WTC11 (cell line): ENCODE measurements at regions not wholly inside any gene's neighbourhood (a gene's known extent, or its start where the extent isn't known, plus 50 kb on each side); places are given as distances from the start of the nearest gene placed in this dataset.

Experiments
- ATAC-seq: fragments of 200-7000 bp; cut with Tn5 transposase; 2 replicates; pipeline ENCODE4 v1.10.0; 2021; ENCODE audit warnings: mild to moderate bottlenecking, moderate library complexity
- CTCF ChIA-PET: fragments of 300-600 bp; sonication (Branson Sonifier 250); formaldehyde crosslinking; loops from one replicate; lab custom pipeline; 2021; ENCODE audit warnings: antibody characterized with exemption; lab: Charles Lee
- POLR2A ChIA-PET: fragments of 350-600 bp; sonication (Branson Sonifier 250); formaldehyde crosslinking; loops from one replicate; lab custom pipeline; 2021; ENCODE audit warnings: antibody characterized with exemption; lab: Charles Lee
- DNase-seq: peaks from one replicate; pipeline ENCODE4 v3.0.0; 2021; ENCODE audit warnings: low spot score
- H3K27ac Mint-ChIP-seq: 2 replicates; pipeline ENCODE4 v1.8.0; 2021; ENCODE audit warnings: mixed read lengths
- H3K27me3 Mint-ChIP-seq: 2 replicates; pipeline ENCODE4 v1.8.0; 2021; ENCODE audit warnings: low read depth, mild to moderate bottlenecking, moderate library complexity, mixed read lengths
- H3K36me3 Mint-ChIP-seq: 2 replicates; pipeline ENCODE4 v1.8.0; 2021; ENCODE audit warnings: mixed read lengths
- H3K4me1 Mint-ChIP-seq: 2 replicates; pipeline ENCODE4 v1.8.0; 2022; ENCODE audit warnings: mixed read lengths
- H3K4me3 Mint-ChIP-seq: 2 replicates; pipeline ENCODE4 v1.8.0; 2021; ENCODE audit warnings: mild to moderate bottlenecking, moderate library complexity, mixed read lengths
- H3K9me3 Mint-ChIP-seq: 2 replicates; pipeline ENCODE4 v1.8.0; 2021; ENCODE audit warnings: mixed read lengths
- AFF4 ChIP-seq: sonication (generic); formaldehyde crosslinking; IDR thresholded peaks from 2 replicates; pipeline ENCODE4 v1.8.1; 2023; ENCODE audit warnings: mild to moderate bottlenecking, missing genetic modification reagents, borderline replicate concordance
- E2F1 ChIP-seq: sonication (generic); formaldehyde crosslinking; IDR thresholded peaks from 2 replicates; pipeline ENCODE4 v1.8.0; 2022; ENCODE audit warnings: mild to moderate bottlenecking, missing genetic modification reagents
- EMX1 ChIP-seq: fragments of 250-450 bp; sonication (Bioruptor Pico); IDR thresholded peaks from 2 replicates; pipeline ENCODE4 v1.8.0; 2021; ENCODE audit warnings: mild to moderate bottlenecking
- FOXJ3 ChIP-seq: sonication (generic); formaldehyde crosslinking; IDR thresholded peaks from 2 replicates; pipeline ENCODE4 v1.9.0; 2021; ENCODE audit warnings: missing genetic modification reagents, mild to moderate bottlenecking, borderline replicate concordance
- GABPB1 ChIP-seq: sonication (generic); formaldehyde crosslinking; IDR thresholded peaks from 2 replicates; pipeline ENCODE4 v1.8.1; 2023; ENCODE audit warnings: mild to moderate bottlenecking, missing genetic modification reagents
- HMGXB4 ChIP-seq: sonication (generic); formaldehyde crosslinking; IDR thresholded peaks from 2 replicates; pipeline ENCODE4 v1.8.1; 2023; ENCODE audit warnings: mild to moderate bottlenecking, moderate library complexity, missing genetic modification reagents
- KAT7 ChIP-seq: sonication (generic); formaldehyde crosslinking; IDR thresholded peaks from 2 replicates; pipeline ENCODE4 v1.8.1; 2023; ENCODE audit warnings: missing genetic modification reagents, mild to moderate bottlenecking, borderline replicate concordance
- MAX ChIP-seq: sonication (generic); formaldehyde crosslinking; IDR thresholded peaks from 2 replicates; pipeline ENCODE4 v1.8.0; 2022; ENCODE audit warnings: mild to moderate bottlenecking, missing genetic modification reagents
- NFE2L1 ChIP-seq: sonication (generic); formaldehyde crosslinking; IDR thresholded peaks from 2 replicates; pipeline ENCODE4 v1.8.1; 2023; ENCODE audit warnings: missing genetic modification reagents
- PRDM15 ChIP-seq: sonication (generic); formaldehyde crosslinking; IDR thresholded peaks from 2 replicates; pipeline ENCODE4 v1.8.0; 2022; ENCODE audit warnings: missing genetic modification reagents
- TP53 ChIP-seq: sonication (generic); formaldehyde crosslinking; IDR thresholded peaks from 2 replicates; pipeline ENCODE4 v1.8.1; 2023; ENCODE audit warnings: mild to moderate bottlenecking, missing genetic modification reagents
- ZBTB43 ChIP-seq: sonication (generic); formaldehyde crosslinking; IDR thresholded peaks from 2 replicates; pipeline ENCODE4 v1.8.1; 2023; ENCODE audit warnings: mild to moderate bottlenecking, missing genetic modification reagents
- ZNF219 ChIP-seq: sonication (generic); formaldehyde crosslinking; IDR thresholded peaks from 2 replicates; pipeline ENCODE4 v1.8.0; 2023; ENCODE audit warnings: missing genetic modification reagents, mild to moderate bottlenecking, borderline replicate concordance
- ZNF532 ChIP-seq: fragments of 250-450 bp; sonication (Bioruptor Pico); IDR thresholded peaks from 2 replicates; pipeline ENCODE4 v1.9.0; 2021; ENCODE audit warnings: mild to moderate bottlenecking, borderline replicate concordance

GRCh38 chrX:142505839-142506238, 300.7 kb upstream of the MAGEC2 start:
- POLR2A ChIA-PET: no interaction called here
- H3K4me1 Mint-ChIP-seq: no peaks in the 10 kb centered on the region
- DNase-seq (no peak), ATAC-seq (no peak)
- H3K36me3 Mint-ChIP-seq: no peaks in the 10 kb centered on the region
- TF ChIP-seq PRDM15 (CRISPR knock-in tag): no peak
- no peak for TF ChIP-seq NFE2L1 (CRISPR knock-in tag)
- TF ChIP-seq GABPB1 (CRISPR knock-in tag): no peak
- no peak for TF ChIP-seq ZNF219 (CRISPR knock-in tag)
- TF ChIP-seq ZBTB43 (CRISPR knock-in tag): no peak
- no peak for TF ChIP-seq AFF4 (CRISPR knock-in tag)
- no peak for TF ChIP-seq FOXJ3 (CRISPR knock-in tag)
- TF ChIP-seq TP53 (CRISPR knock-in tag): no peak
- TF ChIP-seq HMGXB4 (CRISPR knock-in tag): no peak
- TF ChIP-seq EMX1 (CRISPR knock-in tag): no peak
- TF ChIP-seq ZNF532: no peak
- no peak for TF ChIP-seq E2F1 (CRISPR knock-in tag)
- TF ChIP-seq KAT7 (CRISPR knock-in tag): no peak
- no peak for TF ChIP-seq MAX (CRISPR knock-in tag)
- no peaks in the 10 kb centered on the region for H3K27me3 Mint-ChIP-seq
- no peak overlapping the region for H3K27ac Mint-ChIP-seq
- H3K4me3 Mint-ChIP-seq: no peak overlapping the region
- CTCF ChIA-PET: no interaction called here
- peaks cover 8% of the 10 kb centered on the region for H3K9me3 Mint-ChIP-seq
